NCI-H1417 (cell line): ENCODE measurements at regions not wholly inside any gene's neighbourhood (a gene's known extent, or its start where the extent isn't known, plus 50 kb on each side); places are given as distances from the start of the nearest gene placed in this dataset.
A peak's percentile ranks its signal among the peaks of the same experiment; 100 is the strongest.
"Not testable (repeated sequence)": the region's sequence is repeated elsewhere in the genome, so short reads cannot be mapped to it uniquely, and the experiment has no call there.

Source experiments
- DNase-seq, 3 experiments: peaks; one replicate each; lab custom pipeline; 2025; lab: John Stamatoyannopoulos, UW

- no peak for DNase-seq
Measured at GRCh38 chr3:89533275-89533674, 425.9 kb downstream of the EPHA3 start.

- DNase-seq, result not testable (repeated sequence)
Measured at GRCh38 chr3:89554587-89554986, 447.2 kb downstream of the EPHA3 start.

- DNase-seq, result no peak
Measured at GRCh38 chr3:89558711-89559110, 451.3 kb downstream of the EPHA3 start.

GRCh38 chr3:89560568-89560967 lies 453.1 kb downstream of the EPHA3 start:
- DNase-seq, result no peak

GRCh38 chr3:89562373-89562772 lies 455.0 kb downstream of the EPHA3 start:
- DNase-seq, result no peak

- DNase-seq, result no peak
Measured at GRCh38 chr3:89565098-89565497, 457.7 kb downstream of the EPHA3 start.

- no peak for DNase-seq
Measured at GRCh38 chr3:89570465-89570864, 463.0 kb downstream of the EPHA3 start.

- no peak for DNase-seq
Measured at GRCh38 chr3:89571298-89571697, 463.9 kb downstream of the EPHA3 start.

- no peak for DNase-seq
Measured at GRCh38 chr3:89571707-89572106, 464.3 kb downstream of the EPHA3 start.

- DNase-seq, result no peak
Measured at GRCh38 chr3:89572261-89572660, 464.8 kb downstream of the EPHA3 start.

GRCh38 chr3:89576417-89576816 lies 469.0 kb downstream of the EPHA3 start:
- DNase-seq, result no peak

- peak in 1 of 3 experiments; percentile 52 for DNase-seq
Measured at GRCh38 chr3:89577637-89578530, 470.5 kb downstream of the EPHA3 start.

- DNase-seq, result no peak
Measured at GRCh38 chr3:89580859-89581258, 473.4 kb downstream of the EPHA3 start.

GRCh38 chr3:89584398-89584797 lies 477.0 kb downstream of the EPHA3 start:
- DNase-seq, result no peak

GRCh38 chr3:89586256-89586655 lies 478.8 kb downstream of the EPHA3 start:
- DNase-seq, result no peak

- DNase-seq, result peak in 1 of 3 experiments; percentile 60
Measured at GRCh38 chr3:89586676-89587075, 479.3 kb downstream of the EPHA3 start.

- no peak for DNase-seq
Measured at GRCh38 chr3:89606151-89606550, 498.7 kb downstream of the EPHA3 start.

GRCh38 chr3:89612027-89612426 lies 504.6 kb downstream of the EPHA3 start:
- no peak for DNase-seq

- no peak for DNase-seq
Measured at GRCh38 chr3:89613241-89613640, 505.8 kb downstream of the EPHA3 start.

GRCh38 chr3:89617706-89618105 lies 510.3 kb downstream of the EPHA3 start:
- peak in 2 of 3 experiments; percentile 15 to 32 for DNase-seq

- no peak for DNase-seq
Measured at GRCh38 chr3:89619263-89619662, 511.8 kb downstream of the EPHA3 start.

- DNase-seq, result no peak
Measured at GRCh38 chr3:89622063-89622700, 514.8 kb downstream of the EPHA3 start.

- no peak for DNase-seq
Measured at GRCh38 chr3:89624494-89624893, 517.1 kb downstream of the EPHA3 start.
